ENCODE measurements at regions not wholly inside any gene's neighbourhood (a gene's known extent, or its start where the extent isn't known, plus 50 kb on each side); places are given as distances from the start of the nearest gene placed in this dataset.
"Not testable (repeated sequence)": the region's sequence is repeated elsewhere in the genome, so short reads cannot be mapped to it uniquely, and the experiment has no call there.

GRCh38 chr5:3102531-3102930, 351.1 kb upstream of the IRX2 start:
- DNase-seq, result no peak

GRCh38 chr5:3101561-3101960, 350.1 kb upstream of the IRX2 start:
- DNase-seq, result no peak

GRCh38 chr5:3100921-3101551, 349.6 kb upstream of the IRX2 start:
- no peak for DNase-seq

DNA sequence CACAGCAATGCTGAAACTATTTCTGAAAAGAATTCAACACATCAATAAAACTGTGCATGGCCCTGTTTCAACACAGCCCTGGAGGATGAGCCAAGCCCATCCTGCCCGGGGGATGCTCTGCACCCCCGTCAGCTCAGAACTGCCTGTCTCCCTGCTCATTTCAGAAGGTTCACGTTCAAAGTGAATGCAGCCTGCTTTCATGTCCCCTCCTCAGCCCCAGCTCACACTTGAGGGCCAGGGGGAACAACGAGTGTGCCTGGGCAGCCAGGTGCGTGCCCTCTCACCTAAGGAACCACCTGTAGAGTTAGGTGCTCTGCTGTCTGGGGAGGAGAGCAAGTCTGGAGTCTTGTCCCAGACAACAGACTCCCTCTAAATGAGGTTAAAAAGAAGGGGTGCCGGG, 348.5 kb upstream of the IRX2 start:
- no peak for DNase-seq

GRCh38 chr5:3099526-3099925, 348.0 kb upstream of the IRX2 start:
- DNase-seq, result no peak

DNA sequence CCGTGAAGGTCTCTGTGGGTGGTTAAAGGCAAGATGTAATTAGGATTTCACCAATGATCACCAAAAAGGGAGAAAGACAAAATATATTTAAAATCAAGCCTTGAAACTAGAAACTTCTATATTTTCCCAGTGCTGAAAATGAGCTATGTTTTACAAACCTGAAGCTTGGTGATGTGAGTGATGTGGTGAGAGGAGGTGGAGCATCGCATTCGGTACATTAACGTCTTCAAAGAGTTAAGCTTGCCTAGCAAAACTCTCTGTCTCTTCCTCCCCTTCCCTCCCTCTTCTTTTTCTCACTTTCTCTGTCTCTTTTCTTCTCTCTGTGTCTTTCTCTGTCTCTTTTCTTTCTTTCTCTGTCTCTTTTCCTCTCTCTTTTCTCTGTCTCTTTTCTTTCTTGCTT, 347.3 kb upstream of the IRX2 start:
- no peak for DNase-seq

GRCh38 chr5:3092664-3093063, 341.2 kb upstream of the IRX2 start:
- DNase-seq, result no peak

DNA sequence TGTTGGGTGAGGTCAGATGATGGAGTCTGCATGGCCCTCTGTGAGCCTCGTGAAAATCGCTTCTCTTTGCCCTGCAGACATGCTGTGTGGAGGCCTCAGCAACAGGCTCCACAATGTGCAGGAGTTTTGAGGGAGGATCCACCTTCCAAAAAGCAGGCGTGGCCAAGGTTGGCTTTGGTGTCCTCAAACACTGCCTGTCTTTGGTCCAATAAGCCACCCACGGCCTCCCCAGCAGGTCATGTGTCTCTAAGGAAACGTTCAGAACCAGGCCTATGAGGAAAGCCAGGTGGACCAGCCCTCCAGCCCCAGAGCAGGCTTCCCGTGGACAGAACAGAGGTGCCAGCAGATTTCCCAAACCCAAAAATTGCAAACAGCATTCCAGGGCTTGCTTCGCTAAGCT, 340.7 kb upstream of the IRX2 start:
- no peak for DNase-seq

GRCh38 chr5:3091040-3091774, 339.7 kb upstream of the IRX2 start:
- DNase-seq, result no peak

GRCh38 chr5:3090305-3090704, 338.8 kb upstream of the IRX2 start:
- DNase-seq, result not testable (repeated sequence)

- no peak for DNase-seq
Measured at GRCh38 chr5:3080366-3080765, 328.9 kb upstream of the IRX2 start.

GRCh38 chr5:3077684-3078083, 326.2 kb upstream of the IRX2 start:
- DNase-seq, result no peak

- no peak for DNase-seq
Measured at GRCh38 chr5:3075309-3075708, 323.8 kb upstream of the IRX2 start.

DNA sequence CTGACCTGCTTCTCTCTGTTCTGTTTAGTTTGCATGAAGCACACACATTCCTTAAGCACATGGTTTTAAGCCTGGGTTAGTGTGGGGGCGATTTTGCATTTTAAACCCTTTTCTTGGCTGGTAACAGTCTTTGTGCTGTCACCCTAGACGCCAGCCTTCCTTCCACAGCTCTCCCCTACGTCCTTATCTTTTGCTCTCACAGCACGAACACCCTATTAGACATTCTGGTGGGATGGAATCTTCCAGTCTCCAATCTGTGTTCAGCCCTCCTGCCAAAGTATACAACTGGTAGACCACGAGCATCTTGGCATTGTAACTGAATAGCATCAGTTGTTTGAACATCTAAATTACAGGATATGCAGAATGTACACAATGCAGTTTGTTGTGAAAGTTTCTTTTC, 316.9 kb upstream of the IRX2 start:
- no peak for DNase-seq

DNA sequence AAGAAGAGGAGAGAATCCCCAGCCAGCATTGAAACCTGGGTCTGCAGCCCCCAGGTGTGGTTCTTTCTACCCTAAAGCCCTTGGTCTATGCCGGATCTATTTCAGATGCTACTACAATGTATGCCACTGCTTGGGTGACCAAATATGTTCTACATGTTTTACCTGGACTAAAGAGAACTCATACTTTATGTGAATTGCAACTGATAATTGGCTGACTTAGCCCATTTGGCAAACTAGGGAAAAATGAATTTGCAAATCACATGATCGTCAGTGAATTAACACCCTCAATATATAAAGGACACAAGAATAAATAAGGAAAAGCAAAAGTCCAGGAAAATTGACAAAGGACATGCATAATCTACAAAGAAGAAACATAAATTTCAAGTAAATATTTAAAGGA, 308.8 kb upstream of the IRX2 start:
- no peak for DNase-seq

DNA sequence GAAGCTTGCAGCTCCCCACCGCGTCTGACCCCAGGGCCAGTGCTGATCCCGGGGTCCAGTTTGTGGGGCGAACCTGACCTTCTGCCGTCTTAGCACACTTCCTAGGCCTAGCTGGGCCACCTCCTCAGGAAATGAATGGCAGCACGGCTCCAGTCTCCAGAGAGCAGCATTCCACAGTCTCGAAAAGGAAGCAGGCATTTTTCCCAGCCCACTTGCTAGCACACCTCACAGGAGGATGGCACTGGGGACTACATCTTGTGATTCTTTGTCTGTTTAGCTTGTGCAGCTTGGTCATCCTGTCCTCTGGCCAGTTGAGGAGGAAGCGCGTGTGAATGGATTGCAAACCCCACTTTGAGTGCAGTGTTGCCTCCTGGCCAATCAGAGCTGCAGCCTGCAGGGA, 308.0 kb upstream of the IRX2 start:
- no peak for DNase-seq

DNA sequence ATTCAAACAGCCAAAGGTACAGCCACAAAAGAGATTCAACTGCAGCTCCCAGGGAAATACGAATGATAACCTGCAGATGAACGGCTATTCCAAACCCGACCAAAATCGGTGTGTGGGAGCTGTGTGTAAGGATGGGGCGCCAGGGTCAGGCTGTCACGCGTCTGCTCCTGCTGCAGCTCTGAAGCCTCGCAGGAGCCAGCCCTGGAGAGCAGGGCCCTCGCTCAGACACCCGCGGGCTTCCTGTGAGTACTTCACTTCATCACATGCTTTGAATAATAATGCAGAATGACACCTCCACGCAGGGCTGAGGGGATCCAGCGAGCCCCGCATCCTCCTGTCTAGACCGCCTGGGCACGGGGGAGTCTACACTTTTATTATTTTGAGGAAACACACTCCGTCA, 307.5 kb upstream of the IRX2 start:
- no peak for DNase-seq

- no peak for DNase-seq
Measured at GRCh38 chr5:3056866-3057265, 305.4 kb upstream of the IRX2 start.

GRCh38 chr5:3051400-3051799, 299.9 kb upstream of the IRX2 start:
- no peak for DNase-seq

- DNase-seq, result no peak
Measured at GRCh38 chr5:3050863-3051262, 299.4 kb upstream of the IRX2 start.

GRCh38 chr5:3049261-3049660, 297.8 kb upstream of the IRX2 start:
- no peak for DNase-seq

GRCh38 chr5:3047212-3047774, 295.8 kb upstream of the IRX2 start:
- no peak for DNase-seq

GRCh38 chr5:3043600-3043999, 292.1 kb upstream of the IRX2 start:
- DNase-seq, result no peak

DNA sequence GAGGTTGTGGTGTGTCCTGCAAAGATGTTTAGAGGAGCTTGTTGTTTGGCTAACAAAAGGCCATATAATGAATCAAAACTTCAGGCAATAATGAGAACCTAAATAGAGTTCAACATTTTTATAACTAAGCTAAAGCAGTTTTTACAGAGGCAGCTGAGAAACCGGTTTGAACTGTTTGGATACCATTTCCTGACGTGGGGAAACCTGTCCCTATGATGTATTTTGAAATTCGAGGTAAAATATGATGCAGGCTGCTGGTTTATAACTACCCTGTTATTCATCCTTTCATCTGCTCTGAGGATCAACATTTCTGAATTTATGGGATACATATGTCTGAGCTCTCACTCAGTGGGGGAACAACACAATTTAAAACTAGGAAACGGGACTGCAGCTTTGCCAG, 289.5 kb upstream of the IRX2 start:
- DNase-seq, result no peak

All from occipital lobe (tissue), 1 donor.